HEK293 (cell line): ENCODE measurements at regions not wholly inside any gene's neighbourhood (a gene's known extent, or its start where the extent isn't known, plus 50 kb on each side); places are given as distances from the start of the nearest gene placed in this dataset.

Source experiments
- GLIS2 ChIP-seq: fragments of 450-650 bp; formaldehyde crosslinking; IDR thresholded peaks from 2 replicates; pipeline ENCODE4 v1.5.1; 2016; ENCODE audit warnings: missing biosample characterization, missing genetic modification characterization
- KLF16 ChIP-seq: fragments of 450-650 bp; formaldehyde crosslinking; IDR thresholded peaks from 2 replicates; pipeline ENCODE4 v1.5.1; 2017; ENCODE audit warnings: missing biosample characterization, missing genetic modification characterization
- MZF1 ChIP-seq: fragments of 450-650 bp; formaldehyde crosslinking; IDR thresholded peaks from 2 replicates; pipeline ENCODE4 v1.5.1; 2017; ENCODE audit warnings: missing biosample characterization, missing genetic modification characterization, borderline replicate concordance
- SETDB1 ChIP-seq: IDR thresholded peaks from one replicate; pipeline ENCODE4 v1.6.1; 2017; ENCODE audit warnings: mild to moderate bottlenecking, low read length, moderate library complexity, mixed read lengths; ENCODE audit not compliant: insufficient read length
- YY1 ChIP-seq: fragments of 450-650 bp; formaldehyde crosslinking; IDR thresholded peaks from 2 replicates; pipeline ENCODE4 v1.5.1; 2018; ENCODE audit warnings: missing biosample characterization, missing genetic modification characterization
- ZNF214 ChIP-seq: fragments of 450-650 bp; formaldehyde crosslinking; IDR thresholded peaks from 2 replicates; pipeline ENCODE4 v1.5.1; 2017; ENCODE audit warnings: missing biosample characterization, mild to moderate bottlenecking, missing genetic modification characterization, borderline replicate concordance
- ZNF274 ChIP-seq, 2 experiments: fragments of 200-500 bp in 1 of 2; fragments of 450-650 bp in 1 of 2; sonication (Bioruptor generic) in 1 of 2; formaldehyde crosslinking in 1 of 2; IDR thresholded peaks; 2 replicates each; pipeline versions ENCODE4 v1.5.1 to v1.6.1; 2014 to 2016; ENCODE audit warnings: borderline replicate concordance in 1 of 2, inconsistent platforms in 1 of 2, low read length in 1 of 2, missing biosample characterization in 1 of 2, missing genetic modification characterization in 1 of 2
- ZNF626 ChIP-seq: fragments of 450-650 bp; sonication (Bioruptor Pico); formaldehyde crosslinking; IDR thresholded peaks from 2 replicates; pipeline ENCODE4 v1.5.1; 2018; ENCODE audit warnings: missing biosample characterization, missing genetic modification characterization, inconsistent platforms
- TF ChIP-seq, protein P1 (sequence below): fragments of 450-650 bp; formaldehyde crosslinking; IDR thresholded peaks from 2 replicates; pipeline ENCODE4 v1.5.1; 2016; ENCODE audit warnings: missing biosample characterization, missing genetic modification characterization

DNA sequence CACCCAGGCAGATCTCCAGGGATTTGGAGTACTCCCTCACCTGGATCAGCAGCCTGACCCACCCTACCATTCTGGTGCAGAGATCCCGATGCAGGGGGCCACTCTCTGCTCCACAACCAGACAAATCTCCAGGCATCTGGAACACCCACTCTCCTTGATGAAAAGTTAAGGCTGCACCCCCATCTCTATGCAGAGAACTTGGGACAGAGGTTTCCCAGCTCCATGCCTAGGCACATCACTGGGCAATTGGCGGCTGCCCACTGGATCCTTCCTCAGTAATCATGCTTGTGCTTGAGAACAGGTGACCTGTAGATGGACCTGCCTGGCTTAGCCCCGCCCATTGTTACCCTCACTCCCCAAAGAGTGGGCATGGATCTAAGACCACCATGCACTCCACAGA is 624.9 kb downstream of the CBLN2 start:
- TF ChIP-seq SETDB1 (no peak), GLIS2 (tag by site-specific recombination) (no peak), ZNF274 (IDR thresholded peaks at IDR 0.05; ENCODE audit: low read length) (no peak), ZNF274 (tag by site-specific recombination; IDR thresholded peaks at IDR 0.05; ENCODE audit: borderline replicate concordance) (no peak), YY1 (tag by site-specific recombination) (no peak), KLF16 (tag by site-specific recombination) (no peak), ZNF214 (no peak), ZNF626 (tag by site-specific recombination) (no peak), MZF1 (no peak)
- TF ChIP-seq, protein P1, sequence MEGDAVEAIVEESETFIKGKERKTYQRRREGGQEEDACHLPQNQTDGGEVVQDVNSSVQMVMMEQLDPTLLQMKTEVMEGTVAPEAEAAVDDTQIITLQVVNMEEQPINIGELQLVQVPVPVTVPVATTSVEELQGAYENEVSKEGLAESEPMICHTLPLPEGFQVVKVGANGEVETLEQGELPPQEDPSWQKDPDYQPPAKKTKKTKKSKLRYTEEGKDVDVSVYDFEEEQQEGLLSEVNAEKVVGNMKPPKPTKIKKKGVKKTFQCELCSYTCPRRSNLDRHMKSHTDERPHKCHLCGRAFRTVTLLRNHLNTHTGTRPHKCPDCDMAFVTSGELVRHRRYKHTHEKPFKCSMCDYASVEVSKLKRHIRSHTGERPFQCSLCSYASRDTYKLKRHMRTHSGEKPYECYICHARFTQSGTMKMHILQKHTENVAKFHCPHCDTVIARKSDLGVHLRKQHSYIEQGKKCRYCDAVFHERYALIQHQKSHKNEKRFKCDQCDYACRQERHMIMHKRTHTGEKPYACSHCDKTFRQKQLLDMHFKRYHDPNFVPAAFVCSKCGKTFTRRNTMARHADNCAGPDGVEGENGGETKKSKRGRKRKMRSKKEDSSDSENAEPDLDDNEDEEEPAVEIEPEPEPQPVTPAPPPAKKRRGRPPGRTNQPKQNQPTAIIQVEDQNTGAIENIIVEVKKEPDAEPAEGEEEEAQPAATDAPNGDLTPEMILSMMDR (tag by site-specific recombination): no peak
